HS-5 (cell line): ENCODE measurements at regions not wholly inside any gene's neighbourhood (a gene's known extent, or its start where the extent isn't known, plus 50 kb on each side); places are given as distances from the start of the nearest gene placed in this dataset.
"Not testable (repeated sequence)": the region's sequence is repeated elsewhere in the genome, so short reads cannot be mapped to it uniquely, and the experiment has no call there.

Source experiments
- DNase-seq: peaks from one replicate; pipeline ENCODE4 v3.0.0-alpha.2; 2012; ENCODE audit warnings: low read depth

- DNase-seq: no peak
These were observed 165.3 kb upstream of the SLC27A6 start for GRCh38 chr5:128799945-128800344.

- no peak for DNase-seq
These were observed 164.9 kb upstream of the SLC27A6 start for GRCh38 chr5:128800377-128800776.

GRCh38 chr5:128813317-128814070 lies 151.8 kb upstream of the SLC27A6 start:
- DNase-seq: no peak

DNA sequence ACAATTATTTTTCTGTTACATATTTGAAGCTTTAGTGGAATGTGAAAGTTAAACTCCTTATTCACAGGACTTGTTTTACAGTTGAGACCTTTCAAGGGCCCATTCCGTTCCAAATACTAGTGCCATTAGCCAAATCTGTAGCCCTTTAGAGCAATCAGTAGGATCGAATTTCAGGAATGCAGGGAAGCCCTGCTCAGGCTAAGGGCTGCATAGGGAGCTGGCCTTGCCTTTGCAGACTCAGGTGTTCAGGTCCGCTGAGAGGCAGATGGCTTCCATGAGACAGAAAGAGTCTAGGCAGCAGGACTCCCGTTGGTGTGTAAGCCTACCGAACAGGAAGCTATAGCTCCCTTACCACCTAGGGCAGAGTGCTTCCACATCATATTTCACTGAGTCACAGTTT lies 150.1 kb upstream of the SLC27A6 start:
- no peak for DNase-seq

DNA sequence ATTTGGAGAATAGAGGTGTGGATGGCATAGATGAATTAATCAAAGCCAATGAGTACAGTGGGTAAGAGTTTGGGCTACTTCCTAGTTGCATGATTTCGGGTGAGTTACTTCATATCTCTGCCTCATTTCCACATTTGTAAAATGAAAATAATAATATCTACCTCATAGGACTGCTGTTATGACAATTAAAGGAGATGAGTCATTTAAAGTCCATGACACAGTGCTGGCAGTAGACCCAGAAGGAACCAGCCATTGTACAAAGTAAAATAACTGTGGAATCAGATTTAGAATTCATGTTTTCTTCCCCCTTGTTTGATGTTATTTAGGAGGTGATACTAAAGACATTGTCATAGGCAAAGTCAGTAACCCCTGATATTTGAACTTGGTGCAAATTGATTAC lies 139.5 kb upstream of the SLC27A6 start:
- DNase-seq: peak; percentile 33

DNA sequence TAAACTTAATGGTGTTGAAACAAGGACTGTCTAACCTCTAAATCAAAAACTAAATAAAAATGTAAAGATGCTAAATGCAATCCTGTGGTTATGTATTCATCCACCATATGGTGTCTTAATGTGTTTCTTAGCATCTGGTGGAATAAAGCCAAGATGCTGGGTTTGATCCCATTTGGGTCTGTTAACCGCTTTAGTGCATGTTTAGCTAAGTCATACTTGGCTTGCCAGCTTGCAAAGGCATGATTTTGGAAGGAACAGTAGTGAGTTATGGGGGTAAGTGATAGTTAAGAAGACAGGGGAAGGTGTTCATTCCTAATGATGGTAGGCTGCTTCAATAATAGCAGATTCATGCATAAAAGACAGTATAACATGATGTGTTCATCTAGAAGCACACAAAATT lies 139.0 kb upstream of the SLC27A6 start:
- DNase-seq: peak; percentile 5

- no peak for DNase-seq
These were observed 128.7 kb upstream of the SLC27A6 start for GRCh38 chr5:128836571-128836970.

DNA sequence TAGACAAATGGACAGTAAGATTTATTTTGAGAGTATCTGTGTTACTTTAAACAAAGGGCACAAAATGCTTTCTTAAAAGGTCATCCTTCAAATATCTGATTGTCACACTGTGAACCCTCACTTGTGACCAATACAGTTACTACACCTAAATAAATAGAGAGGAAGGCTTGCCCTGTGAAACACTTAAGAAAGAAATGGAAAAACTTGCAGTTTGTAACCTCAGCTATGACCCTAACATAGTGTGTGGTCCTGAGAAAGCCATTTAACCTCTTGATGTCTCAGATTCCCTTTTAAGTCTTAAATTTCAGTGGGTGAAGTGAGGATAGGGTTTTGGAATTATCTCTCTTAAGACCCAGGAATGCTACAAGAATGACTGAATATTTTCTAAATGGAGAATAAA lies 126.7 kb upstream of the SLC27A6 start:
- no peak for DNase-seq

DNA sequence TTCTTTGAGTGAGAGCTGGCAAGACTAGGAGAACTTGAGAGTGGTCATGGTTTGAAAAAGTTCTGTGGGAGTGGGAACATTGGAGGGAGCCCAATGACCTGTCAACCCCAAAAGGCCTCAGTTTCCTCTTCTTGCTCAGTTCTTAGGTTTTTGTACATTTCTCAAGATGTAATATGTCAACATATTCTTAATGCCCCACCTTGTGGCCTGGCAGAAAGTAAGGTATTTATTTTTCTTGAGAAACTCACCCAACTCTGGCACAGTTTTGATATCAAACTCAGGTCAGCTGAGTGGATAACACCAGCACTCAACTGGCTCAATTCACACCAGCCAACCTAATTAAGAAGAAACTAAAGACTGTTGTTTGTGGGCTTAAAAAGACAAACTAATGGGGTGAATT lies 123.0 kb upstream of the SLC27A6 start:
- no peak for DNase-seq

DNA sequence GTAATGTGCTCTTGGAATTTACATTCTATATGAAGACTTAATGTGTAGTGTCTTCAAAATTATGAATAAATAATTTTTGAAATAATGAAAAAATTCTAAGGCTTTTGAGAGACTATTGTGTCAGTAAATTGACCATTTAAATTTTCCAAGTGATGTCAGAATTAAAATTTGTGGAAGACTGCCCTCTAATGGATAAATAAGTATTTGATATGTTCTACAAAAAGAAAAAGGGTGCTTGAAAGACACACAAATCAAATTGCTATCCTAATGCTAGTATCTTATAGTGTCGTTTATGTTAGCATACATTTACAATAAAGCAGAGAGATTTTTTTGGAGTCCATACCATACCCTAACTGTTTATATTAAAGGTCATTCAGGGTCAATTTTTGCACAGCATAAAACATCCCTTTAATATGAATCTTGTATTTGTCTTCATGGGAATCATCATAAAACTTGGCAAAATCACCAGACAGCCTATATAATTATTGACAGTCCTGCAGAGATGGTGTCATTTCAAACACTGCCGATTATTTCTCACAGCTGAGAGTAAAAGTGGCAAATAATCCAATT lies 120.8 kb upstream of the SLC27A6 start:
- DNase-seq: peak; percentile 26

GRCh38 chr5:128850049-128850448 lies 115.2 kb upstream of the SLC27A6 start:
- DNase-seq: no peak

DNA sequence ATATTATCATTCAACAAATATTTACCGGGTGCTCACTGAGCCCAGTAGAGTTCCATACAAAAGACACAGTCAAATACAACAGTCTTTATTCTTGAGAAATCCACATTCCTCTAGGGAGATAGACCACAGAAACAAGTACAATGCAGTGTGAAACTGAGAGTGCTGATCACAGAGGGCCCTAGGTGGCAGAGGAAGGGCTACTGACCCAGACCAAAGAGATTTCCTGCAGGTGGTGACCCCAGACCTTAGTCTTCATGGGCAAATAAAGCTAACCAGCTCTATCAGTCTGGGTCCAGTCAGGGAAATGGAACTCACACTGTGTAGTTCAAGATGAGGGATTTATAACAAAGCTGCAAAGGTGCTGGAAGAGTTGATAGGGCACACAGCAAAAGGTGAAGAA lies 110.4 kb upstream of the SLC27A6 start:
- no peak for DNase-seq

DNA sequence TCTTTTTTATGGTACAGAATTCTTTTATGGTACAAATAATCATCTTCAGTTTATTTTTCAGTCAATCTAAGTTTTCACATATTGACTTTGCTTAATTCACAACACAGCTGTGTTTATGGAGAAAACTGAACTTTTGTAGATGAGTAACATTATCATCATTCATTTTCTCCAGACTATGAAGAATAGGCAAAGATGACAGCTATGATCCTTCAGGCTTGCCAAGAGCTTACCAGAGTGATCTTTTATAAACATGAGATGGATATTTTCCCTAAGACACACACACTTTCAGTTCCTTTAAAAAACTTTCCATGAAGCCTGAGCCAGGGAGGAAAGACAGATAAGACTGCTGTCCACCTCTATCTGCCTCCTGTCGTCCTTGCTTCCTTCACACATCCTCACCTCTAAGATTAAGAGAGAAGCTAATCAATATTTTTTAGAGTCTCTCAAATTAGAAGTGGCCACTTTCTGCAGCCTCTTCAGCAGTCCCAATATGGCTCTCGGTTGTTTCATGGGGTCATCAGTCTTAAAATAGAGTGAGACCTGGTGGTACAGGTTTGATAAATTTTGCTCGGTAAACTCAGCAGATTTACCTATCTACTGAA lies 108.1 kb upstream of the SLC27A6 start:
- DNase-seq: no peak

GRCh38 chr5:128858995-128859394 lies 106.3 kb upstream of the SLC27A6 start:
- DNase-seq: no peak

- DNase-seq: not testable (repeated sequence)
These were observed 104.1 kb upstream of the SLC27A6 start for GRCh38 chr5:128861155-128861554.

DNA sequence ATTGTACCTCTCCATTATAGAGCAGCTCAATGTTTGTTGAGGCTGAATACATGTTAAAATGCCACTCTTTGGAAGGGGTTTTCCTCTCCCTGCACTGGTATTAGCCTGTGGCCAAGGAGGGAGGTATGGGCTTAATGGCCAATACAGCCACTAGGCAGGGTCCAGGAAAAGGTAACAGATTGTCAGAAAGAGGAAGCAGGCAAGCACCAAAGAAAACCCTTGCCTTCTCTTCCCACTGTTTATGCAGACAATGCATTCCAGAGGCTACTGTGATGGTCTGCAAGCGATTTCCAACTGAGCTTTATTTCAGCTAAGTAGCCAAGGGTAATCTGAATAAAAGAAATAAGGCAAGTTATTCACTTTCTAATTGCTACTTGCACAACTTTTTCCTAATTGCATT lies 95.3 kb upstream of the SLC27A6 start:
- no peak for DNase-seq

DNA sequence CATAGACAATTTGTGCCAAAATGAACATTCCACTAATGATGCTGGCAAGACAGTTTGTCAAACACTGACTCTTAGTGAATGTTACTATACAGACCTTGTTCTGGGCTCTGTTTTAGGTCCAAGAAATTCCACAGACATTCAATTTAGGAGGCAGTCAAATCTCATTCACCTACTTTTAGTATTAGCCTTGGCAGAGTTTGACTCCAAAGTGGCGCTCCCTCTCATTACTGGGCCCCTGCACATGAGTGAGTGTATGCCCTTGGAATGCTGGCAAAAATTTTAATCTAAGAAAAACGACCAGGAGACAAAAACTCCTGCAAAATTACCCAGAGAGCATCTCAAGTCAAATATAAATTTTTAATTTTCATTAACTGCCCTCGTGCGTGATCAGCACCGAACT lies 94.9 kb upstream of the SLC27A6 start:
- DNase-seq: no peak

GRCh38 chr5:128870923-128871322 lies 94.4 kb upstream of the SLC27A6 start:
- DNase-seq: no peak

- DNase-seq: no peak
These were observed 88.5 kb upstream of the SLC27A6 start for GRCh38 chr5:128876569-128877382.

DNA sequence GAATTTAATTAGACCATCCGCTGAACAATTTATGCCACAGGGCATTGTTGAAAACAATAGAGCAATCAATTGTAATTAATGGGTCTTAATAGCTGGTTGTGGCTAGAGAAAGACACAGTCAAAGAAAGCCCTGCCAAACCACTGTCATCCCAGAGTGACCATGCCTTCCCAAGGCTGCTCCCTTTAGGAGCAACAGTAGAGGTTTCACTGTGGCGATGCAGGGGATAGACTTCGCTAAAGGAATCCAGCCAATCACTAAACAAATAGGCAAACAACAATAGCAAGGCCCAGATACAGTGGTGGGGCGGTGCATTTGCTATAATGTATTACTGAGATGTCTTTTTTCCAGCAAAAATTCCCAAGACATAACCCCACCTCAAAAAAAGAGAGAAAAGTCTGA lies 87.8 kb upstream of the SLC27A6 start:
- DNase-seq: no peak

GRCh38 chr5:128881502-128882018 lies 83.7 kb upstream of the SLC27A6 start:
- no peak for DNase-seq

- DNase-seq: no peak
These were observed 79.5 kb upstream of the SLC27A6 start for GRCh38 chr5:128885649-128886255.
